Caco-2 (cell line): ENCODE measurements at regions not wholly inside any gene's neighbourhood (a gene's known extent, or its start where the extent isn't known, plus 50 kb on each side); places are given as distances from the start of the nearest gene placed in this dataset.

Experiments
- BruUV-seq: library from RNA; stranded (reverse); fragments of 400-500 nt; replicated peaks from 2 replicates; lab custom pipeline; 2021; lab: Mats Ljungman, UMichigan
- CTCF ChIA-PET: fragments of 300-600 bp; sonication (Branson Sonifier 250); formaldehyde crosslinking; loops from one replicate; lab custom pipeline; 2022; ENCODE audit warnings: antibody characterized with exemption; lab: Charles Lee
- POLR2A ChIA-PET: fragments of 300-600 bp; sonication (Branson Sonifier 250); formaldehyde crosslinking; loops from one replicate; lab custom pipeline; 2022; ENCODE audit warnings: antibody characterized with exemption; lab: Charles Lee
- DNase-seq, 2 experiments: peaks; one replicate each; pipeline versions ENCODE4 v3.0.0 to v3.0.0-alpha.2; 2020 to 2022
- H3K27me3 ChIP-seq: replicated peaks from 2 replicates; pipeline ENCODE4 v1.6.0; 2011; ENCODE audit warnings: low read length; ENCODE audit not compliant: control insufficient read depth, insufficient read depth
- H3K36me3 ChIP-seq: 2 replicates; pipeline ENCODE4 v1.5.1; 2011; ENCODE audit warnings: low read length; ENCODE audit not compliant: control insufficient read depth, insufficient read depth
- H3K4me1 ChIP-seq: fragments of 250-450 bp; sonication (Bioruptor Pico); 2 replicates; pipeline ENCODE4 v1.5.1; 2020; ENCODE audit warnings: mild to moderate bottlenecking
- H3K4me3 ChIP-seq: 2 replicates; pipeline ENCODE4 v1.5.1; 2011; ENCODE audit warnings: low read depth, mild to moderate bottlenecking, control low read depth, low read length
- H3K9me3 ChIP-seq: fragments of 250-450 bp; sonication (Bioruptor Pico); 2 replicates; pipeline ENCODE4 v1.5.1; 2020; ENCODE audit warnings: mild to moderate bottlenecking, moderate library complexity
- H3K27ac Mint-ChIP-seq: one replicate; pipeline ENCODE4 v1.8.0; 2022; ENCODE audit warnings: mixed read lengths; ENCODE audit not compliant: unreplicated experiment
- H3K27me3 Mint-ChIP-seq: one replicate; pipeline ENCODE4 v1.8.0; 2022; ENCODE audit warnings: mixed read lengths; ENCODE audit not compliant: insufficient read depth, unreplicated experiment
- H3K36me3 Mint-ChIP-seq: one replicate; pipeline ENCODE4 v1.8.0; 2022; ENCODE audit warnings: mild to moderate bottlenecking, mixed read lengths; ENCODE audit not compliant: insufficient read depth, unreplicated experiment
- H3K4me1 Mint-ChIP-seq: one replicate; pipeline ENCODE4 v1.8.0; 2022; ENCODE audit warnings: low read depth, mixed read lengths; ENCODE audit not compliant: unreplicated experiment
- H3K4me3 Mint-ChIP-seq: one replicate; pipeline ENCODE4 v1.8.0; 2022; ENCODE audit warnings: mild to moderate bottlenecking, moderate library complexity, mixed read lengths; ENCODE audit not compliant: unreplicated experiment
- H3K9me3 Mint-ChIP-seq: one replicate; pipeline ENCODE4 v1.8.0; 2022; ENCODE audit warnings: mixed read lengths; ENCODE audit not compliant: unreplicated experiment
- CTCF ChIP-seq, 2 experiments: fragments of 200-600 bp in 1 of 2; IDR thresholded peaks; 1 replicate in 1 of 2; 2 replicates in 1 of 2; pipeline versions ENCODE4 v1.5.1 to v1.8.0; 2011 to 2022; ENCODE audit warnings: antibody characterized with exemption in 1 of 2, control low read depth in 1 of 2, inconsistent platforms in 1 of 2, low read depth in 1 of 2, low read length in 1 of 2, mild to moderate bottlenecking in 1 of 2, moderate library complexity in 1 of 2; ENCODE audit not compliant: insufficient read depth in 1 of 2, severe bottlenecking in 1 of 2, unreplicated experiment in 1 of 2
- intact Hi-C: fragments of 100-400 bp; cut with micrococcal nuclease; formaldehyde crosslinking; loops from one replicate; pipeline ENCODE4 v1.10.0; 2022; ENCODE audit not compliant: unreplicated experiment

DNA sequence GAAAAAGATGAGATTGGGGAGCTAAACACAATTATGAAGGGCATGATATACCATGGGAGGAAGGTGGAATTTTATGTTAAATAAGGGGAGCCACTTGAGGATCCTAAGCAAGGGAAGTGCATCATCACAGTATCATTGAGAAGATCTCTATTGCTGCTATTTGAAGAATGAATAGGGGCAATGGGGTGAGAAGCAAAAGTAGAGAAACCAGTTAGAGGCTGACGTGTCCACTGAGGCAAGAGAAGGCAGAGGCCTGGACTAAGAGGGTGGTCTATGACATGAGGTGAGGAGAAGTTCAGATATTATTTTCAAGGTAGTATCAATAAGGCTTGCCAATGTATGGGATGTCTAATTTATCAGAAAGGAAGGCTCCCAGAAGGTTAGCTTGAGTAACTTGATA, 111.6 kb downstream of the TENT5A start:
- Histone ChIP-seq H3K27me3 (no peaks in the 10 kb centered on the region), H3K4me1 (peaks cover 14% of the 10 kb centered on the region), H3K4me3 (no peak overlapping the region), H3K9me3 (no peaks in the 10 kb centered on the region), H3K36me3 (no peaks in the 10 kb centered on the region)
- H3K4me3 Mint-ChIP-seq, result no peak overlapping the region
- H3K36me3 Mint-ChIP-seq, result no peaks in the 10 kb centered on the region
- intact Hi-C loops, result no loop called here
- ChIA-PET CTCF (no interaction called here), POLR2A (no interaction called here)
- TF ChIP-seq CTCF (IDR thresholded peaks at IDR 0.05; ENCODE audit: insufficient read depth in 1 of 2, low read depth in 1 of 2, low read length in 1 of 2, severe bottlenecking in 1 of 2, unreplicated experiment in 1 of 2), result no peak
- no peaks in the 10 kb centered on the region for H3K27me3 Mint-ChIP-seq
- H3K9me3 Mint-ChIP-seq, result peaks cover 39% of the 10 kb centered on the region
- DNase-seq, result no peak
- peaks cover 22% of the 10 kb centered on the region for H3K4me1 Mint-ChIP-seq
- BruUV-seq, result no TSS peak
- no peak overlapping the region for H3K27ac Mint-ChIP-seq

GRCh38 chr6:81640126-81640525, 112.4 kb downstream of the TENT5A start:
- DNase-seq, result no peak
- POLR2A ChIA-PET, result no interaction called here
- no peak for TF ChIP-seq CTCF (IDR thresholded peaks at IDR 0.05; ENCODE audit: insufficient read depth in 1 of 2, low read depth in 1 of 2, low read length in 1 of 2, severe bottlenecking in 1 of 2, unreplicated experiment in 1 of 2)
- H3K27ac Mint-ChIP-seq, result no peak overlapping the region
- peaks cover 44% of the 10 kb centered on the region for H3K9me3 Mint-ChIP-seq
- H3K36me3 Mint-ChIP-seq, result no peaks in the 10 kb centered on the region
- CTCF ChIA-PET, result no interaction called here
- no peak overlapping the region for H3K4me3 Mint-ChIP-seq
- Histone ChIP-seq H3K4me3 (no peak overlapping the region), H3K4me1 (peaks cover 14% of the 10 kb centered on the region), H3K27me3 (no peaks in the 10 kb centered on the region), H3K9me3 (no peaks in the 10 kb centered on the region), H3K36me3 (no peaks in the 10 kb centered on the region)
- no peaks in the 10 kb centered on the region for H3K27me3 Mint-ChIP-seq
- intact Hi-C loops, result no loop called here
- no TSS peak for BruUV-seq
- peaks cover 26% of the 10 kb centered on the region for H3K4me1 Mint-ChIP-seq

GRCh38 chr6:81638366-81638765, 114.1 kb downstream of the TENT5A start:
- no TSS peak for BruUV-seq
- CTCF ChIA-PET, result no interaction called here
- POLR2A ChIA-PET, result no interaction called here
- intact Hi-C loops, result no loop called here
- Mint-ChIP-seq H3K4me1 (peaks cover 26% of the 10 kb centered on the region), H3K27ac (no peak overlapping the region), H3K27me3 (no peaks in the 10 kb centered on the region), H3K9me3 (peaks cover 44% of the 10 kb centered on the region), H3K4me3 (no peak overlapping the region), H3K36me3 (no peaks in the 10 kb centered on the region)
- H3K9me3 ChIP-seq, result no peaks in the 10 kb centered on the region
- TF ChIP-seq CTCF (IDR thresholded peaks at IDR 0.05; ENCODE audit: insufficient read depth in 1 of 2, low read depth in 1 of 2, low read length in 1 of 2, severe bottlenecking in 1 of 2, unreplicated experiment in 1 of 2), result no peak
- no peak overlapping the region for H3K4me3 ChIP-seq
- no peaks in the 10 kb centered on the region for H3K36me3 ChIP-seq
- no peak for DNase-seq
- peaks cover 14% of the 10 kb centered on the region for H3K4me1 ChIP-seq
- H3K27me3 ChIP-seq, result no peaks in the 10 kb centered on the region
